HG03039 (cell line): ENCODE measurements at regions not wholly inside any gene's neighbourhood (a gene's known extent, or its start where the extent isn't known, plus 50 kb on each side); places are given as distances from the start of the nearest gene placed in this dataset.
"Not testable (repeated sequence)": the region's sequence is repeated elsewhere in the genome, so short reads cannot be mapped to it uniquely, and the experiment has no call there.

ENCODE experiments used
- ATAC-seq: cut with Tn5 transposase; IDR thresholded peaks from one replicate; pipeline ENCODE4 v1.9.1; 2021; ENCODE audit warnings: mild to moderate bottlenecking, moderate library complexity; ENCODE audit not compliant: unreplicated experiment

DNA sequence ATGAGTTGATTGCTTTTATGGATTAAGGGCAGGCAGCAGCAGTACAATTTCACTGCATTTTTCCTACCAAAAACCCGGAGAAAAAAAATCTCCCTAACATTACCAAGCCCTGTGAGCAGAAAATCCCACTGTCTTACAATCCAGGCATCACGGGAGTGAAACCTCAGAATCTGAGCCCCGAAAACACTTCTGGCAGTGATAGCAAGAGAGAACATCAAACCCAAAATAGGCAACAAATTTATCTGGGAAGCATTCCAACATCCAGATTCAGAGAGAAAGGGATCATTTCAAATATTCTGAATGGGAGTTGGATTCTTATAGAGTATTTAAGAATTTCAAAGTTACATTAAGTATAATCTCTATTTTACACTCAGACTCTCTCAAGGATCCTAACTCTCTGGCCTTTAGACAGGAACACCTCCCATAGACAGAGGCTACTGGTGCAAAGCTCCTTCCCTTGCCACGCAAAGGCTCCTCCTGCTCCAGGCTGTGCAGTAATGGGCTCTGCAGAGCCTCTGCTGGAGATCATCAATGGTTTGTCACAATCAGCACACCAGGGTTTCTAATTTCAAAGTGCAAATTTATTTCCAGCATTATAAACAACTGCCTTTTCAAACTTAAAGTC lies 256.9 kb downstream of the PARM1 start:
- ATAC-seq = no peak

DNA sequence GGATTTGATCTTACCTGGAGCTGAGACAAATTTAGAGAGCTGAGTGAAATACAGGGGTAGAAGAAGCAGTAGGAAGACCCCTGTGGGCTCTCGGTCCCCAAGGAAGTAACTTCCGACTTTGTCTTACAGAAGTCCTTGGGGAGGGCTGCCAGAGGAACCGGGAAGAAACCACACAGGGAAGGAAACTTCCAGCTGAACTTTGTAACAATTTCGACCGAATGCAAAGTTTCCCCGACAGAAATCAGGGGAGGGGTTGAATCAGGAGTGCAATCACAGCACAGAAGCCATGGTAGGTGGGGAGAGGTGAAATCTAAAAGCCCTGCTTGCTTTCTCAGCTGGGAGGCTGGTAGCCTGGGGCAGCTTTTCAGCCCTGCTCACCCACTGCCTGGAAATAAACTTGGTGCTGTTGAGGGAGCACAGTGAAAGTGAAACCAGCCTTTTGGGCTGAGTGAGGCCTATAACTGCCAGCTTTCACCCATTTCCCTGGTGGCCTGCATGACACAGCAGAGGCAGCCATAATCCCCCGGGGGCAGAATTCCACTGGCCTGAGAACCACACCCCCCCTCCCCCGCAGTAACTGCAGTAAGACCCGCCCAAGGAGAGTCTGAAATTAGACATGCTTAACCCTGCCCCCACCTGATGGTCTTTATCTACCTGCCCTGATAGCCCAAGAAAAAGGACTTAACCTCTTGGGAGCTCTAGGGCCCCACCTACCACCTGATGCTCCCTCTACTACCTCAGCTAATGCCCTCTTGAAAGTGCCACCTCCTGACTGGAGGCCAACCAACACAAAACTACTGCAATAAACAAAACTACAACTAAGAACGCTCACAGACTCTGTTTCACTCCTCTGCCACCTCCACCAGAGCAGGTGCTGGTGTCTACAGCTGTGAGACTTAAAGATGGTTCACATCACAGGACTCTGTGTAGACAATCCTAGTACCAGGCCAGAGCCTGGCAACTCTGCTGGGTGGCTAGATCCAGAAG lies 248.2 kb downstream of the PARM1 start:
- ATAC-seq = peak; percentile 90

DNA sequence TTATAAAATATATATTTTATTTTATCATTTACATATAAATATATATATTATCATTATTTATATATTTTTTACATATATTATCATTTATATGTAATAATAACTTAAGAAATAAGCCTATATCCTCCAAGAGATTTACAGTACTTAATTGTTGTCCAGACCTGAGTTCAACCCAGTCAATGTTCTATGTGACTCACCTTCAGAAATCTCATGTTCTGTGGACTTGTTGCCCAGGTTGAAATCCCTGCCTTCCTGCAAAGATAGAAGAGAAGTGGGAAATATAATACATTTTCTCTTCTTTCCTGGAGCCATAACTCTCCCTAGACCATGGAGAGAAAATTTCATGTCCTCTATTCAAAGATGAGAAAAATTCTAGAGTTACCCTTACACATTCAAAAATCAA lies 247.3 kb downstream of the PARM1 start:
- no peak for ATAC-seq

DNA sequence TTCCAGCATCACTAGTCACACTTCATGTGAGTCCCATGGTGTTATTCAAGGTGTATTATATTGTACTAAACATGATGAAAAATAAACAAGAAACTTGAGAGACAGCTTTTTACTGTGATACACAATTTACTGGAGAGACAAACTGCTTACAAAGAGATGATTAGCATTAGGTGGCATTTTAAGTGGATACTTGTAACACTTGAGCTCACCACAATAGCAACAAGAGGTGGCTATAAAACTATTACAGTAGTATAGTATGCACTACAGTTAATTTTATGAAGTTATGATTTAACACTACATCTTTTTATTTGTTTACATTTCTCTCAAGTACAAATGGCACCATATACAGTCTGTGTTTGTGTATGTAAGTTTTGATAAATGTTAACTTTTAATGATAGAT lies 246.6 kb downstream of the PARM1 start:
- ATAC-seq = no peak

DNA sequence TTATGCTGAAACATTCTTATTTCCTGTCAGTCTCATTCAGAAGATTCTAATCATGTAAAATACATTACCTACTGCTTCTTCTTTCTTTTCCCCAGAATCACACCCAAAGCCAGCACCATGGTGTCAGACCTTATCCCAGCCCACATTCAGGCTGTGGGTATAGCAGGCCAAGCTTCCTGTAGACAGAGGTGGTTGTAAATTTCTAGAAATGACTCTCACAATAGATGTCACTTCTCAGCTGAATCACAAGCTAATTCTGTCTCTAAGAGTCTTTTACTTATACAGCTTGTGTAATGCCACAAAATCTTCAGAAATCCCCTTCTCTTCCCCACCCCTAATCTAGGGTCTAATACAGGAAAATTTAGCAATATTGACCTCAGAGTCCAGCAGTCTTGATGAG lies 239.6 kb downstream of the PARM1 start:
- peak; percentile 98 for ATAC-seq

DNA sequence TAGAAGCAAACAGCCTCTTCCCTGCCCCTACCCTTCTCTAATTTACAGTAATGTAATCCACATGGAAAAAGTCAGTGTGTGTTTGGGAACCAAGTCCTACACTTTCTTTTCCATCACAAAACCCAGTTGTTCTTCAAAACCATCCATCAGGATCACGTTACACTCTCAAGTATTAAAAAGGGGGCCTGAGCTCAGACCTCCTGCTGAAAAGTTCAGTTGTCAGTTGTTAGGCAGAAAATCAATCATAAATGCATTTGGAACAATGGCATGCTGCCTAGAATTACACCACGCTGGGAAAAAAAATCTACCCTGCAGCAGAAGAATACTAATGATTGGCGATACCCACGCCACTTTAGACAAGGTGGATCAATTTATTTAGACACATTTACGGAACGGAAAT lies 236.5 kb downstream of the PARM1 start:
- no peak for ATAC-seq

GRCh38 chr4:75169020-75169419 lies 236.1 kb downstream of the PARM1 start:
- no peak for ATAC-seq

GRCh38 chr4:75168548-75168947 lies 235.6 kb downstream of the PARM1 start:
- ATAC-seq = no peak

DNA sequence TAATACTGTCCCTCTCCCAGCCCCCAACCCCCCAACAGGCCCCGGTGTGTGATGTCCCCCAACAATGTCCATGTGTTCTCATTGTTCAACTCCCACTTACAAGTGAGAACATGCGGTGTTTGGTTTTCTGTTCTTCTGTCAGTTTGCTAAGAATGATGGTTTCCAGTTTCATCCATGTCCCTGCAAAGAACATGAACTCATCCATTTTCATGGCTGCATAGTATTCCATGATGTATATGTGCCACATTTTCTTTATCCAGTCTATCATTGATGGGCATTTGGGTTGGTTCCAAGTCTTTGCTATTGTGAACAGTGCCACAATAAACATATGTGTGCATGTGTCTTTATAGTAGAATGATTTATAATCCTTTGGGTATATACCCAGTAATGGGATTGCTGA lies 232.2 kb downstream of the PARM1 start:
- ATAC-seq = not testable (repeated sequence)

DNA sequence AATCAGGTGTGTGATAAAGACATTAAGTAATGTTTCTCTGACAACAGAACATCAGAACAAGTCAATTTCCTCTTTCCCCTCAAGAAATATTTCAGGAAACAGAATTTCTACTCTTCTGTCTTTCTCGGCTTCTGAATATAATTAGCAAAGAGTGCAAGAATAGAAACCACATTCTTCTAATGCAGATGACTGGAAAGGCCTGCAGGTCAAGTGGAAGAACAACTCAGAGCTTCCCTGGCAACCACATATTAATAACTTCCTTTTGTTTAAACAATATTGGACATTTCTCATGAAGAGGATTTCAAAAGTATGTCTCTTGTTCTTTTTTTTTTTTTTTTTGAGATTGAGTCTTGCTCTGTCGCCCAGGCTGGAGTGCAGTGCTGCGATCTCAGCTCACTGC lies 225.5 kb downstream of the PARM1 start:
- no peak for ATAC-seq

DNA sequence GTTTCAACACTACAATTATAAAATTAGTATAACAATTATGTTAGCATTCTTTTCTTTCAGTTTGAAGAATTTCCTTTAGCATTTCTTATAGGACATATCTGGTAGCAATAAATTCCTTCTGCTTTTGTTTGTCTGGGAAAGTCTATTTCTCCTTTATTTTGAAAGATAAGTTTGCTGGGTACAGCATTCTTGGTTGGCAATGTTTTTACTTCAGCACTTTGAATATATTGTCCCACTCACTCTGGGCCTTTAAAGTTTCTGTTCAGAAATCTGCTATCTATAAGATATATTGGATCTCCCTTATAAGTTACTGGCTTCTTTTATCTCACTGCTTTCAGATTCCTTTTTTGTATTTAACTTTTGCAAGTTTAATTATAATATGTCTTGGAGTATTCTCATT lies 222.1 kb downstream of the PARM1 start:
- no peak for ATAC-seq

DNA sequence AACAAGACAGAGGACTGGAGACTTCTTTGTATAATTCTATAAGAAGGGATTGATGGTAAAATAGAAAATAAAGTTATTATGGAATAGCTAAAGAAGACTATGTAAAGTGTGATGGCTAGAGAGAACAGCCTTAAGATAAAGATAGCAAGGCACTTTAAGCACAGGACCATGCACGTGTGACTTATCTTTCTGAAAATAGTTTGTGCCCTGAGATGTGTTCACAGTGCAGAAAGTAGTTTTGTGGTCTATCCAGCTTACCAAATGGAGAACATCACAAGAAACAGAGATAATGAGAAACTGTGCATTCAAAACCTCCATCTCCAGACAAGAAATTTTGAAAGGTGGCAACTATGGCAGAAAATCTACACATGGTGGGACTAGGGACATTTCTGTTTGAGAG lies 213.3 kb downstream of the PARM1 start:
- ATAC-seq = no peak

GRCh38 chr4:75144475-75144874 lies 211.6 kb downstream of the PARM1 start:
- no peak for ATAC-seq

DNA sequence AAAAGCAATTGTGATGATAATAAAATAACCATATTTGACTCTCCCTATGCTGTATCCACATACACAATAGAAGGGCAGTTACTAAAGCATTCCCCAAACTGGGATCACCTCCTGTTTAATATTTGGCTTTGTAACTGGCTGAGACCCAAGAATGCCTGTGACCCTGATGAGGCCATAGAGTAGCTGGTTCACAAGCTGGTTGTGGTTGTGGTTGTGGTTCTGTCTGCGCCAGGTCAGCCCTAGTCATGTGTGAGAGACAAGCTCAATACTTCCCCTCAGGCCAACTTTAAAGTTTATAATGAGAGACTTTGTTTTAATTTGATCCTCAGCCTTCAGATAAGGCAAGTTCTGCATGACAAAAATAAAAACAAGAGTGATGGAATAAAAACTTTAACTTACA lies 209.9 kb downstream of the PARM1 start:
- no peak for ATAC-seq

DNA sequence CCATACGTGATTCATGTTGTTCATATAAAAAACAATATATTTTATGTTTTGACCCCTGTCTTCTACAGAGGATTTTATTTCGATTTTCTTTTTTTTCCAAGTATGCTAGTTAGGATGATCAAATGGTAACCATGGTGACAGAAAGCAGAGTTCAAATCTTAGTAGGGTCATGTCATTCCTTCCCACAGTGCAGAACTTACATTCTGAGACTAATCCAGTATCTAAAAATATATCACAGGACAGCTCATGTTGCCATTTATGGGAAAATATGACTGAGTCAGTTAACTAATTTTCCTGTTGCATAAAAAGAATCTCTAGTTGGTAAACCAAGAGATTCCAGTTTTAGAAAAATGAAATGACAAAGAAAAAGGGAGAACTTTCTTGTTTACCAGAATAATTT lies 209.5 kb downstream of the PARM1 start:
- no peak for ATAC-seq

DNA sequence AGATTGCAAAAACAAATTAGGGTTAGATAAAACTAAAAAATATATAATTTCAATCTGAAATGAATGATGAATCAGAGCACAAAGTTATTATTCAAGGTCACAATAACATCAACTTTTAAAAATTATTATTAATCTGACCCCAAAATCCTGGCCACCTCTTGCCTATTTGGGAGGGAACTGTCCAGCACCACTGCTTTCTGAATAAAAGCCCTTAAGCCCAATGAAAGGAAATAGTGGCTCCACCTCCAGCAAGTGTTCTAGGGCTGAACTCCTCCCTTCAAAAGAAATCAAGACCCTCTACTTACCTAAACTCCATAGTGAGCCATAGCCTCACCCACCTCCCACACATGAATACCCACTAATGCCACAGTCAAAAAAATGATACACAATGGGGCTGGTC lies 208.2 kb downstream of the PARM1 start:
- no peak for ATAC-seq

DNA sequence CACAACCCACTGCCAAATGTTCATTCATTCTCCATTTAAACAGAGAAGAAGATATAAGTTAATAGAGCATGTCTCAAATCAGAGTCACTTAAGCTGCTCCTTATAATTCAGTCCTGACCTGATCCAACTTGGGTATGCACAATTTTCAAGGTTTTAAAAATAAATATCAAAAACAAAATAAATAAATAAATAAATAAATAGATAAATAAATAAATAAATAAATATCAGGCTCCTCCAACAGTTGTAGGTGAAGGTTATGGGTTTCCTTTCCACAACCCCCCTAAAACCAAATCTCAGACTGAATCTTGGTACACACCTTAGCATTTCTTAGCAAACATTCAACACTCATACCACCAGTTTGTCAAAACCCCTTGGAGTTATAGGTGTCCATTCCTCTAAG lies 204.4 kb downstream of the PARM1 start:
- ATAC-seq = no peak

DNA sequence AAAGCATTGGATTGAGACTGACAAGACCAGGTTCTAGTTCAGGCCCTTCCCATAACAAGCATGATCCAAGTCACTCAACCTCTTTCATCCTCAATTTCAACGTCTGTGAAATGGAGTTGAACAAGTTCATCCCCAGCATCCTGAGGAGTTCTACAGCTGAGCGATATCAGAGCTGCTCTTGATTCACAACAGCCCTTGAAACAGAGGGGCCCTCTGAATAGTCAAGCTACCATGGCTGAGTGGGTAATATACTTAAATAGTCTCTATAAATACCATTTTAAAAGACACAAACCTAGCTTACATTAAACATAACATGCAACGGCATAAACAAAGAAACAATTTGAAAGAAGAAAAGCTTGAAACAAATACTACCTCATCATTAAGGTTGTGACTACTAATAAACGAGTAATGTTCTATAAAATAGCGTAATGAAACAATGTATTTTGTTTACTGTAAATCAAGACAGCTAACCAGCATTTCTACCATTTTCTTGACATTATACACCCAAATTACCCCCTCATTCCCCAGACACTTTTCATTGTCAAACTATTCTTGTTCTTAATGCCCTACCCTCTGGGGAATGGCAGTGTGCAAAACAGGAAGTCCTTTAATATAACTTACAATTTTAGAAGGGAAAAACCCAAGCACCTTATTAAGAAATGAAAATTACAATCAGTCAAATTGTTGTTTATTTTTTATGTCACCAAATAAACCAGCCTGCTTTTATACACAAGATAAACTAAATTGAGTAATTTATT lies 202.3 kb downstream of the PARM1 start:
- no peak for ATAC-seq

DNA sequence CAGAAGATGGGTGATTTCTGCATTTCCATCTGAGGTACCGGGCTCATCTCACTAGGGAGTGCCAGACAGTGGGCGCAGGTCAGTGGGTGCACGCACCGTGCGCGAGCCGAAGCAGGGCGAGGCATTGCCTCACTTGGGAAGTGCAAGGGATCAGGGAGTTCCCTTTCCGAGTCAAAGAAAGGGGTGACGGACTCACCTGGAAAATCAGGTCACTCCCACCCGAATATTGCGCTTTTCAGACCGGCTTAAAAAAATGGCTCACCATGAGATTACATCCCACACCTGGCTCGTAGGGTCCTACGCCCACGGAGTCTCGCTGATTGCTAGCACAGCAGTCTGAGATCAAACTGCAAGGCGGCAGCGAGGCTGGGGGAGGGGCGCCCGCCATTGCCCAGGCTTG lies 194.0 kb downstream of the PARM1 start:
- ATAC-seq = not testable (repeated sequence)

- no peak for ATAC-seq
Observed at GRCh38 chr4:75126058-75126457, 193.1 kb downstream of the PARM1 start.

DNA sequence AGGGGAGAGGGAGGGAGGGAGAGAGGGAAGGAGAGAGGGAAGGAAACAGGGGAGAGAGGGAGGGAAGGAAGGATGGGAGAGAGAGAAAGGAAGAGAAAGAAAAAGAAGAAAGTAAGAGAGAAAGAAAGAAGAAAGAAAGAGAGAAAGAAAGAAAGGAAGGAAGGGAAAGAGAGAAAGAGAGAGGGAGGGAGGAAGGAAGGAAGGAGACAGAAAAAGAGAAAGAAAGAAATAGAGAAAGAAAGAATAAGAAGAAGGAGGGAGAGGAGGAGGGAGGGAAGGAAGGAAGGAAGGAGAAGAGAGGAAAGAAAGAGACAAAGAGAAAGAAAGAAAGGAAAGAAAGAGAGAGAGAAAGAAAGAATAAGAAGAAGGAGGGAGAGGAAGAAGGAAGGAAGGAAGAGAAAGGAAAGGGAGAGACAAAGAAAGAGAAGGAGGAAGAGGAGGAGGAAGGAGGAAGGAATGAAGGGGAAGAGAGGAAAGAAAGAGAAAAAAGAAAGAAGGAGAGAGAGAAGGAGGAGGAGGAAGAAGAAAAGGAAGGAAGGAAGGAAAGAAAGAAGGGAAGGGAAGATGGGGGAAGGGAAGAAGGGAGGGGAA lies 189.6 kb downstream of the PARM1 start:
- no peak for ATAC-seq
